Cardiac fibroblast (primary cell): ENCODE measurements at regions not wholly inside any gene's neighbourhood (a gene's known extent, or its start where the extent isn't known, plus 50 kb on each side); places are given as distances from the start of the nearest gene placed in this dataset.

Experiments
- DNase-seq, 2 donors: peaks; one replicate each; pipeline versions ENCODE4 v3.0.0 to v3.0.0-alpha.2; 2010; ENCODE audit warnings: low read depth in 2 of 2
- H3K4me3 ChIP-seq, 2 donors: replicated peaks in 1 of 2; 1 replicate in 1 of 2; 2 replicates in 1 of 2; pipeline ENCODE4 v1.5.1; 2011; ENCODE audit warnings: low read depth in 2 of 2, low read length in 2 of 2, mild to moderate bottlenecking in 2 of 2, moderate library complexity in 1 of 2
- CTCF ChIP-seq: IDR thresholded peaks from one replicate; pipeline ENCODE4 v1.5.1; 2011; ENCODE audit warnings: low read depth, mild to moderate bottlenecking, low read length, inconsistent platforms

GRCh38 chr14:66281036-66281776 lies 205.0 kb upstream of the CCDC196 start:
- H3K4me3 ChIP-seq, result no peak overlapping the region
- DNase-seq, result peak; percentile 5 to 23
- no peak for TF ChIP-seq CTCF

GRCh38 chr14:66284346-66284745 lies 201.8 kb upstream of the CCDC196 start:
- TF ChIP-seq CTCF, result no peak
- no peak overlapping the region for H3K4me3 ChIP-seq
- peak in 1 of 2 donors; percentile 36 for DNase-seq

- TF ChIP-seq CTCF, result no peak
- no peak overlapping the region for H3K4me3 ChIP-seq
- DNase-seq, result no peak
These were observed 197.7 kb upstream of the CCDC196 start for GRCh38 chr14:66288511-66288910.

- no peak for DNase-seq
- no peak overlapping the region for H3K4me3 ChIP-seq
- no peak for TF ChIP-seq CTCF
These were observed 194.4 kb upstream of the CCDC196 start for GRCh38 chr14:66291756-66292155.

GRCh38 chr14:66293533-66294105 lies 192.6 kb upstream of the CCDC196 start:
- no peak for TF ChIP-seq CTCF
- no peak overlapping the region for H3K4me3 ChIP-seq
- no peak for DNase-seq

GRCh38 chr14:66295386-66295785 lies 190.8 kb upstream of the CCDC196 start:
- no peak for DNase-seq
- TF ChIP-seq CTCF, result no peak

More at GRCh38 chr14:66295386-66295785, 190.8 kb upstream of the CCDC196 start:
- H3K4me3 ChIP-seq, result no peak overlapping the region
